ENCODE measurements at regions not wholly inside any gene's neighbourhood (a gene's known extent, or its start where the extent isn't known, plus 50 kb on each side); places are given as distances from the start of the nearest gene placed in this dataset.
"Not testable (repeated sequence)": the region's sequence is repeated elsewhere in the genome, so short reads cannot be mapped to it uniquely, and the experiment has no call there.

- no peak for DNase-seq
Observed at GRCh38 chr2:67318563-67318962, 78.6 kb upstream of the ETAA1 start.

GRCh38 chr2:67318993-67319481, 78.1 kb upstream of the ETAA1 start:
- no peak for DNase-seq

- no peak for DNase-seq
Observed at GRCh38 chr2:67320861-67321587, 76.1 kb upstream of the ETAA1 start.

- DNase-seq, result no peak
Observed at GRCh38 chr2:67321588-67321903, 75.6 kb upstream of the ETAA1 start.

- peak; percentile 76 for DNase-seq
Observed at GRCh38 chr2:67322353-67323001, 74.7 kb upstream of the ETAA1 start.

- no peak for DNase-seq
Observed at GRCh38 chr2:67323209-67323991, 73.7 kb upstream of the ETAA1 start.

GRCh38 chr2:67329513-67329912, 67.6 kb upstream of the ETAA1 start:
- no peak for DNase-seq

GRCh38 chr2:67329951-67330350, 67.2 kb upstream of the ETAA1 start:
- DNase-seq, result no peak

- not testable (repeated sequence) for DNase-seq
Observed at GRCh38 chr2:67331419-67332086, 65.6 kb upstream of the ETAA1 start.

- DNase-seq, result no peak
Observed at GRCh38 chr2:67337903-67338302, 59.2 kb upstream of the ETAA1 start.

GRCh38 chr2:67338601-67339233, 58.4 kb upstream of the ETAA1 start:
- no peak for DNase-seq

GRCh38 chr2:67339234-67339885, 57.8 kb upstream of the ETAA1 start:
- DNase-seq, result no peak

- no peak for DNase-seq
Observed at GRCh38 chr2:67340133-67341011, 56.8 kb upstream of the ETAA1 start.

GRCh38 chr2:67341012-67341318, 56.2 kb upstream of the ETAA1 start:
- DNase-seq, result no peak

GRCh38 chr2:67341336-67341735, 55.8 kb upstream of the ETAA1 start:
- DNase-seq, result no peak

GRCh38 chr2:67342394-67342793, 54.7 kb upstream of the ETAA1 start:
- DNase-seq, result no peak

- DNase-seq, result peak; percentile 77
Observed at GRCh38 chr2:67346718-67347407, 50.3 kb upstream of the ETAA1 start.
